Liver (tissue), 3 donors: ENCODE measurements at regions not wholly inside any gene's neighbourhood (a gene's known extent, or its start where the extent isn't known, plus 50 kb on each side); places are given as distances from the start of the nearest gene placed in this dataset.

Experiments
- CTCF ChIP-seq: fragments of 150-350 bp; IDR thresholded peaks from 2 replicates; pipeline ENCODE4 v1.5.1; 2017; ENCODE audit warnings: improper control_type of control experiment, low read depth, low read length; ENCODE audit not compliant: missing input control
- FOXA2 ChIP-seq: IDR thresholded peaks from 2 replicates; pipeline ENCODE4 v1.6.1; 2016; ENCODE audit warnings: antibody characterized with exemption
- GABPA ChIP-seq, 2 donors: IDR thresholded peaks in 1 of 2; conservative IDR thresholded peaks in 1 of 2; 2 replicates each; pipeline ENCODE4 v1.6.1; 2016; ENCODE audit warnings: antibody characterized with exemption in 2 of 2, mild to moderate bottlenecking in 1 of 2, moderate library complexity in 1 of 2
- HNF4A ChIP-seq, 2 donors: conservative IDR thresholded peaks; 2 replicates each; pipeline ENCODE4 v1.6.1; 2016; ENCODE audit warnings: antibody characterized with exemption in 2 of 2, mild to moderate bottlenecking in 2 of 2
- MAX ChIP-seq: IDR thresholded peaks from 2 replicates; pipeline ENCODE4 v1.6.1; 2016; ENCODE audit warnings: antibody characterized with exemption
- RAD21 ChIP-seq, 2 donors: IDR thresholded peaks; 2 replicates each; pipeline ENCODE4 v1.6.1; 2016; ENCODE audit warnings: antibody characterized with exemption in 2 of 2, mild to moderate bottlenecking in 2 of 2
- REST ChIP-seq: IDR thresholded peaks from 2 replicates; pipeline ENCODE4 v1.6.1; 2016; ENCODE audit warnings: antibody characterized with exemption, mild to moderate bottlenecking
- RXRA ChIP-seq, 2 donors: IDR thresholded peaks; 2 replicates each; pipeline ENCODE4 v1.6.1; 2017 to 2018; ENCODE audit warnings: antibody characterized with exemption in 2 of 2, mild to moderate bottlenecking in 1 of 2
- SP1 ChIP-seq: IDR thresholded peaks from 2 replicates; pipeline ENCODE4 v1.6.1; 2018; ENCODE audit warnings: antibody characterized with exemption, mild to moderate bottlenecking
- TAF1 ChIP-seq: conservative IDR thresholded peaks from 2 replicates; pipeline ENCODE4 v1.6.1; 2016; ENCODE audit warnings: antibody characterized with exemption, mild to moderate bottlenecking
- YY1 ChIP-seq: IDR thresholded peaks from 2 replicates; pipeline ENCODE4 v1.6.1; 2016; ENCODE audit warnings: antibody characterized with exemption, mild to moderate bottlenecking
- ZBTB33 ChIP-seq: IDR thresholded peaks from 2 replicates; pipeline ENCODE4 v1.6.1; 2016; ENCODE audit warnings: antibody characterized with exemption
- TF ChIP-seq, protein P1 (sequence below): IDR thresholded peaks from 2 replicates; pipeline ENCODE4 v1.6.1; 2016; ENCODE audit warnings: antibody characterized with exemption
- donor health status: healthy.
- donor health status: healthy.

- no peak for TF ChIP-seq RAD21 (IDR thresholded peaks at IDR 0.05)
- no peak for TF ChIP-seq CTCF
- TF ChIP-seq, protein P1, sequence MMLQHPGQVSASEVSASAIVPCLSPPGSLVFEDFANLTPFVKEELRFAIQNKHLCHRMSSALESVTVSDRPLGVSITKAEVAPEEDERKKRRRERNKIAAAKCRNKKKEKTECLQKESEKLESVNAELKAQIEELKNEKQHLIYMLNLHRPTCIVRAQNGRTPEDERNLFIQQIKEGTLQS = no peak
- no peak for TF ChIP-seq ZBTB33
- no peak for TF ChIP-seq REST
- no peak for TF ChIP-seq TAF1
- no peak for TF ChIP-seq RXRA (IDR thresholded peaks at IDR 0.05)
- no peak for TF ChIP-seq YY1
- no peak for TF ChIP-seq FOXA2
- no peak for TF ChIP-seq MAX
- no peak for TF ChIP-seq GABPA (IDR thresholded peaks at IDR 0.05 in 1 of 2, conservative IDR thresholded peaks at IDR 0.05 in 1 of 2)
- TF ChIP-seq SP1 = no peak
- no peak for TF ChIP-seq HNF4A (conservative IDR thresholded peaks at IDR 0.05)
Observed at GRCh38 chr2:103875531-103875930, 978.4 kb upstream of the POU3F3 start.
